ENCODE measurements at regions not wholly inside any gene's neighbourhood (a gene's known extent, or its start where the extent isn't known, plus 50 kb on each side); places are given as distances from the start of the nearest gene placed in this dataset.

GRCh38 chr2:58730764-58731487 lies 489.8 kb upstream of the FANCL start:
- Histone ChIP-seq H3K4me1 (ENCODE audit: control insufficient read depth, insufficient read depth, low read length) (no peaks in the 10 kb centered on the region), H3K27me3 (ENCODE audit: control insufficient read depth, insufficient read depth) (no peaks in the 10 kb centered on the region), H3K4me3 (ENCODE audit: low read length) (no peak overlapping the region), H3K9me3 (ENCODE audit: control insufficient read depth, low read length) (no peaks in the 10 kb centered on the region), H3K27ac (ENCODE audit: low read length) (no peak overlapping the region)
- DNase-seq: no peak
- ATAC-seq: no peak
- WGBS: 52% methylated on average over 5 of the region's 5 CpGs
- intact Hi-C loops (cut with DNase I): no loop called here

GRCh38 chr2:58727981-58728656 lies 487.0 kb upstream of the FANCL start:
- Histone ChIP-seq H3K27ac (ENCODE audit: low read length) (no peak overlapping the region), H3K9me3 (ENCODE audit: control insufficient read depth, low read length) (no peaks in the 10 kb centered on the region), H3K4me3 (ENCODE audit: low read length) (no peak overlapping the region), H3K27me3 (ENCODE audit: control insufficient read depth, insufficient read depth) (no peaks in the 10 kb centered on the region), H3K4me1 (ENCODE audit: control insufficient read depth, insufficient read depth, low read length) (no peaks in the 10 kb centered on the region)
- ATAC-seq (no peak), DNase-seq (no peak)
- WGBS: 91% methylated on average over 2 of the region's 2 CpGs
- intact Hi-C loops (cut with DNase I): no loop called here

GRCh38 chr2:58721912-58722591 lies 480.9 kb upstream of the FANCL start:
- Histone ChIP-seq H3K4me1 (ENCODE audit: control insufficient read depth, insufficient read depth, low read length) (no peaks in the 10 kb centered on the region), H3K4me3 (ENCODE audit: low read length) (no peak overlapping the region), H3K27me3 (ENCODE audit: control insufficient read depth, insufficient read depth) (no peaks in the 10 kb centered on the region), H3K9me3 (ENCODE audit: control insufficient read depth, low read length) (no peaks in the 10 kb centered on the region), H3K27ac (ENCODE audit: low read length) (no peak overlapping the region)
- no peak for DNase-seq
- ATAC-seq: no peak
- 57% methylated on average over 4 of the region's 4 CpGs for WGBS
- intact Hi-C loops (cut with DNase I): no loop called here

- H3K4me1 ChIP-seq (ENCODE audit: control insufficient read depth, insufficient read depth, low read length): no peaks in the 10 kb centered on the region
- no peaks in the 10 kb centered on the region for H3K9me3 ChIP-seq (ENCODE audit: control insufficient read depth, low read length)
- DNase-seq (no peak), ATAC-seq (no peak)
- intact Hi-C loops (cut with DNase I): no loop called here
- WGBS: 49% methylated on average over 9 of the region's 9 CpGs
- H3K27ac ChIP-seq (ENCODE audit: low read length): no peak overlapping the region
- H3K27me3 ChIP-seq (ENCODE audit: control insufficient read depth, insufficient read depth): no peaks in the 10 kb centered on the region
- no peak overlapping the region for H3K4me3 ChIP-seq (ENCODE audit: low read length)
Observed at GRCh38 chr2:58720770-58721697, 479.9 kb upstream of the FANCL start.

- ATAC-seq: no peak
- H3K4me1 ChIP-seq (ENCODE audit: control insufficient read depth, insufficient read depth, low read length): no peaks in the 10 kb centered on the region
- H3K27ac ChIP-seq (ENCODE audit: low read length): no peak overlapping the region
- DNase-seq: no peak
- no peaks in the 10 kb centered on the region for H3K9me3 ChIP-seq (ENCODE audit: control insufficient read depth, low read length)
- intact Hi-C loops (cut with DNase I): no loop called here
- H3K27me3 ChIP-seq (ENCODE audit: control insufficient read depth, insufficient read depth): no peaks in the 10 kb centered on the region
- 82% methylated on average over 3 of the region's 3 CpGs for WGBS
- H3K4me3 ChIP-seq (ENCODE audit: low read length): no peak overlapping the region
Observed at GRCh38 chr2:58720033-58720769, 479.1 kb upstream of the FANCL start.

- Histone ChIP-seq H3K27ac (ENCODE audit: low read length) (no peak overlapping the region), H3K27me3 (ENCODE audit: control insufficient read depth, insufficient read depth) (no peaks in the 10 kb centered on the region), H3K4me1 (ENCODE audit: control insufficient read depth, insufficient read depth, low read length) (no peaks in the 10 kb centered on the region), H3K4me3 (ENCODE audit: low read length) (no peak overlapping the region), H3K9me3 (ENCODE audit: control insufficient read depth, low read length) (no peaks in the 10 kb centered on the region)
- WGBS: 68% methylated on average over 2 of the region's 2 CpGs
- no peak for ATAC-seq
- no peak for DNase-seq
- intact Hi-C loops (cut with DNase I): no loop called here
Observed at GRCh38 chr2:58715344-58715743, 474.2 kb upstream of the FANCL start.

- intact Hi-C loops (cut with DNase I): no loop called here
Observed at GRCh38 chr2:58714238-58714637, 473.1 kb upstream of the FANCL start.

GRCh38 chr2:58710795-58711279 lies 469.7 kb upstream of the FANCL start:
- no peaks in the 10 kb centered on the region for H3K27me3 ChIP-seq (ENCODE audit: control insufficient read depth, insufficient read depth)
- DNase-seq (no peak), ATAC-seq (no peak)
- intact Hi-C loops (cut with DNase I): no loop called here
- H3K9me3 ChIP-seq (ENCODE audit: control insufficient read depth, low read length): no peaks in the 10 kb centered on the region
- H3K27ac ChIP-seq (ENCODE audit: low read length): no peak overlapping the region
- whole genome bisulfite sequencing: 70% methylated on average over 8 of the region's 8 CpGs
- no peaks in the 10 kb centered on the region for H3K4me1 ChIP-seq (ENCODE audit: control insufficient read depth, insufficient read depth, low read length)
- H3K4me3 ChIP-seq (ENCODE audit: low read length): no peak overlapping the region

More at GRCh38 chr2:58714238-58714637, 473.1 kb upstream of the FANCL start:
- H3K9me3 ChIP-seq (ENCODE audit: control insufficient read depth, low read length): no peaks in the 10 kb centered on the region
- no peak overlapping the region for H3K4me3 ChIP-seq (ENCODE audit: low read length)
- ATAC-seq (no peak), DNase-seq (no peak)
- H3K4me1 ChIP-seq (ENCODE audit: control insufficient read depth, insufficient read depth, low read length): no peaks in the 10 kb centered on the region
- H3K27me3 ChIP-seq (ENCODE audit: control insufficient read depth, insufficient read depth): no peaks in the 10 kb centered on the region
- no peak overlapping the region for H3K27ac ChIP-seq (ENCODE audit: low read length)
- WGBS: 89% methylated on average over 7 of the region's 7 CpGs

- intact Hi-C loops (cut with DNase I): no loop called here
- no peak for DNase-seq
- no peak for ATAC-seq
- WGBS: 83% methylated on average over 1 of the region's 1 CpG
- Histone ChIP-seq H3K4me3 (ENCODE audit: low read length) (no peak overlapping the region), H3K27ac (ENCODE audit: low read length) (no peak overlapping the region), H3K4me1 (ENCODE audit: control insufficient read depth, insufficient read depth, low read length) (no peaks in the 10 kb centered on the region), H3K27me3 (ENCODE audit: control insufficient read depth, insufficient read depth) (no peaks in the 10 kb centered on the region), H3K9me3 (ENCODE audit: control insufficient read depth, low read length) (no peaks in the 10 kb centered on the region)
Observed at GRCh38 chr2:58709687-58710354, 468.7 kb upstream of the FANCL start.

GRCh38 chr2:58709274-58709673 lies 468.1 kb upstream of the FANCL start:
- H3K27ac ChIP-seq (ENCODE audit: low read length): no peak overlapping the region
- ATAC-seq (no peak), DNase-seq (no peak)
- no peaks in the 10 kb centered on the region for H3K27me3 ChIP-seq (ENCODE audit: control insufficient read depth, insufficient read depth)
- WGBS: 77% methylated on average over 4 of the region's 4 CpGs
- H3K4me1 ChIP-seq (ENCODE audit: control insufficient read depth, insufficient read depth, low read length): no peaks in the 10 kb centered on the region
- no peaks in the 10 kb centered on the region for H3K9me3 ChIP-seq (ENCODE audit: control insufficient read depth, low read length)
- intact Hi-C loops (cut with DNase I): no loop called here
- no peak overlapping the region for H3K4me3 ChIP-seq (ENCODE audit: low read length)
